ENCODE measurements at regions not wholly inside any gene's neighbourhood (a gene's known extent, or its start where the extent isn't known, plus 50 kb on each side); places are given as distances from the start of the nearest gene placed in this dataset.
A peak's percentile ranks its signal among the peaks of the same experiment; 100 is the strongest.

DNA sequence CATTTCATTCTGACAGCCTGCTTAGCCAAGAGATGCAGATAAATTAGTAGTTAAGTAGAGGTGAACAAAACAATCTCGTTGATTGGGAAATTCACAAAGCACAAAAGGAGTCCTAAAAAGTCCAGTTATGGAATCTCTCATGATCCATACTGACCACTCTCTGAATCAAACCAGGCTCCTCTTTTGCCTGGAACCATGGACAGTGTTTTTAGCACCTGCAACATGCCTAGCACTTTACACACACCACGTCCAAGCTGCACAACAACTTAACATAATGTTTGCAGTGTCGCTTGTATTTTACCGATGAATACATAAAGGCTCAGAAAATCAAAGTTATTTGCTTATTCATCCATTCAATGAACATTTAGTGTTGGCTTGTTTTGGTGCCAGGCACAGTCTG, 101.8 kb upstream of the ST8SIA2 start:
- intact Hi-C loops (cut with DNase I) = no loop called here
- no peak for ATAC-seq
- H3K4me1 ChIP-seq = no peaks in the 10 kb centered on the region

GRCh38 chr15:92294759-92295158, 98.9 kb upstream of the ST8SIA2 start:
- Histone ChIP-seq H3K36me3 (no peaks in the 10 kb centered on the region), H3K27me3 (no peaks in the 10 kb centered on the region), H3K4me3 (no peak overlapping the region), H3K4me1 (no peaks in the 10 kb centered on the region), H3K27ac (no peak overlapping the region), H3K9me3 (no peaks in the 10 kb centered on the region)
- intact Hi-C loops (cut with DNase I) = no loop called here
- ATAC-seq (no peak), DNase-seq (no peak)
- TF ChIP-seq, protein P1, sequence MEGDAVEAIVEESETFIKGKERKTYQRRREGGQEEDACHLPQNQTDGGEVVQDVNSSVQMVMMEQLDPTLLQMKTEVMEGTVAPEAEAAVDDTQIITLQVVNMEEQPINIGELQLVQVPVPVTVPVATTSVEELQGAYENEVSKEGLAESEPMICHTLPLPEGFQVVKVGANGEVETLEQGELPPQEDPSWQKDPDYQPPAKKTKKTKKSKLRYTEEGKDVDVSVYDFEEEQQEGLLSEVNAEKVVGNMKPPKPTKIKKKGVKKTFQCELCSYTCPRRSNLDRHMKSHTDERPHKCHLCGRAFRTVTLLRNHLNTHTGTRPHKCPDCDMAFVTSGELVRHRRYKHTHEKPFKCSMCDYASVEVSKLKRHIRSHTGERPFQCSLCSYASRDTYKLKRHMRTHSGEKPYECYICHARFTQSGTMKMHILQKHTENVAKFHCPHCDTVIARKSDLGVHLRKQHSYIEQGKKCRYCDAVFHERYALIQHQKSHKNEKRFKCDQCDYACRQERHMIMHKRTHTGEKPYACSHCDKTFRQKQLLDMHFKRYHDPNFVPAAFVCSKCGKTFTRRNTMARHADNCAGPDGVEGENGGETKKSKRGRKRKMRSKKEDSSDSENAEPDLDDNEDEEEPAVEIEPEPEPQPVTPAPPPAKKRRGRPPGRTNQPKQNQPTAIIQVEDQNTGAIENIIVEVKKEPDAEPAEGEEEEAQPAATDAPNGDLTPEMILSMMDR (IDR thresholded peaks at IDR 0.05) = no peak

More for the DNA sequence above, 101.8 kb upstream of the ST8SIA2 start:
- no peaks in the 10 kb centered on the region for H3K27me3 ChIP-seq
- DNase-seq = no peak
- H3K27ac ChIP-seq = no peak overlapping the region
- H3K36me3 ChIP-seq = no peaks in the 10 kb centered on the region
- H3K4me3 ChIP-seq = no peak overlapping the region
- no peaks in the 10 kb centered on the region for H3K9me3 ChIP-seq
- TF ChIP-seq, protein P1 (IDR thresholded peaks at IDR 0.05) = no peak

DNA sequence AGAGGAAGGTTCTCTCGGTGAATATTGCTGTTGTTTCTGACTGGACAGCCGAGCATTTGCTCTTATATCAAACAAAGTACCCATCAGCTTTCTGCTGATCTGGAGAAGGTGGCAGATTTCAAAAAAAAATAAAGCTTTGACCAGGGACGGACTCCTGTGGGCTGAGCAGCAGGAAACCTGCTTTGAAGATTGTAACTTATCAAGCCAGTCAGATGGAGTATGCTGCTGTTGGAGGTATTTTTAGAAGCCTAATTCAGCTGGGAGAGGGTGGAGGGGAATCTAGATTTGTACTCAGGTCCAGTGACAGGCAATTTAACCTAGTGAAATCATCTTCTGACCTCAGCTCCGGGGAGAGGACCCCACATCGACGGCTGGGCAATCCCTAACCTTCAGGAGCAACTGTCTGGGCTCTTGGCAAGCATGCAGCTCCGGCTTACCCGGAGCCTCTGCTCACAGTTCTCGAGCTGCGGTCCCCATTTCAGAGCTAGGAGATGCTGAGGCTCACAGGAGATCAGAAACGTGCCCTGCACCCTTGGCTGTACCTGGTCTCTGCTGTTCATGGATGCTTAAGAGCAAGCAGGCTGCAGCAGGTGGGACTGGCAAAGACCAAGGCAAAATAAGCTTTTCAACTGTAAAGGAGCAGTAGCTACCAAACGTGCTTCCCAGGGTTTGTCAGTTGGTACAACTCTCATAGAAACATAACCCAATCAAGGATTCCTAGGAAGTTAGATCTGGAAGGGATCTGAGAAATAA, 89.3 kb upstream of the ST8SIA2 start:
- H3K36me3 ChIP-seq = no peaks in the 10 kb centered on the region
- ATAC-seq (no peak), DNase-seq (no peak)
- no peak overlapping the region for H3K4me3 ChIP-seq
- no peaks in the 10 kb centered on the region for H3K9me3 ChIP-seq
- H3K27ac ChIP-seq = no peak overlapping the region
- peaks cover 7 to 16% of the 10 kb centered on the region in 2 donors for H3K27me3 ChIP-seq
- TF ChIP-seq, protein P1 (IDR thresholded peaks at IDR 0.05) = no peak
- intact Hi-C loops (cut with DNase I) = no loop called here
- no peaks in the 10 kb centered on the region for H3K4me1 ChIP-seq

GRCh38 chr15:92305343-92305742, 88.3 kb upstream of the ST8SIA2 start:
- DNase-seq (no peak), ATAC-seq (no peak)
- TF ChIP-seq, protein P1 (IDR thresholded peaks at IDR 0.05) = no peak
- no peaks in the 10 kb centered on the region for H3K36me3 ChIP-seq
- intact Hi-C loops (cut with DNase I) = no loop called here
- peaks cover 7 to 16% of the 10 kb centered on the region in 2 donors for H3K27me3 ChIP-seq
- H3K4me1 ChIP-seq = no peaks in the 10 kb centered on the region
- no peak overlapping the region for H3K4me3 ChIP-seq
- no peaks in the 10 kb centered on the region for H3K9me3 ChIP-seq
- no peak overlapping the region for H3K27ac ChIP-seq

- Histone ChIP-seq H3K4me3 (no peak overlapping the region), H3K27me3 (peaks cover 7 to 16% of the 10 kb centered on the region in 2 donors), H3K4me1 (no peaks in the 10 kb centered on the region), H3K27ac (no peak overlapping the region), H3K36me3 (no peaks in the 10 kb centered on the region), H3K9me3 (no peaks in the 10 kb centered on the region)
- intact Hi-C loops (cut with DNase I) = no loop called here
- no peak for ATAC-seq
- peak in 1 of 4 donors; percentile 50 for DNase-seq
- TF ChIP-seq, protein P1 (IDR thresholded peaks at IDR 0.05) = no peak
Observed at GRCh38 chr15:92306663-92307062, 87.0 kb upstream of the ST8SIA2 start.

Data from left lung (tissue), 4 donors.